ENCODE measurements at regions not wholly inside any gene's neighbourhood (a gene's known extent, or its start where the extent isn't known, plus 50 kb on each side); places are given as distances from the start of the nearest gene placed in this dataset.

DNA sequence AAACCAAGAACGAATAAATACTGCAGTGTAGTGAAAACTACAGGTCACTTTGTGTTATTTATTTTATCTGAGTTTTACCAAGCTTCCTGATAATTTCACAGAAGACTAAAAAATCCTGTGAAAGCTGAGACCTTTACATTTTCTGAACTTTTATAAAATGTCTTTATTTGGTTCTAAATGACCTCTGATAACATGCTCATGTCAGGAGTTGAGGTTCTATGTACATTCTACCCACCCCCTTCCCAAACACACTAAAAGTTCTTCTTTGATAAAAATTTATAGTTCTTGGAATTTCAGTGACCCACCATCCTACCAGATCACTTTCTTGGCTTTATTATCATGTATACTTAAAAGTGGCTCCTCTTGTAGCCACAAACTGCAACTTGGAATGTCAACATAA is 463.1 kb downstream of the PIK3C3 start:
- Histone ChIP-seq H3K4me3 (ENCODE audit: insufficient read depth in 1 of 2, low read depth in 1 of 2, low read length in 2 of 2) (no peak overlapping the region), H3K27ac (ENCODE audit: low read length, poor library complexity, severe bottlenecking) (no peak overlapping the region), H3K23ac (ENCODE audit: low read length in 2 of 2) (no peak overlapping the region), H3K4me2 (ENCODE audit: low read length, poor library complexity, severe bottlenecking) (no peak overlapping the region), H2BK5ac (ENCODE audit: low read depth, low read length, poor library complexity, severe bottlenecking) (no peak overlapping the region), H2BK120ac (ENCODE audit: low read depth, low read length) (no peak overlapping the region), H2AFZ (ENCODE audit: low read depth, low read length) (no peak overlapping the region), H3K4ac (ENCODE audit: low read depth in 1 of 2, low read length in 2 of 2) (no peak overlapping the region), H2AK5ac (ENCODE audit: low read length, severe bottlenecking) (no peak overlapping the region), H3K36me3 (ENCODE audit: control insufficient read depth in 1 of 2, insufficient read depth in 2 of 2, low read depth in 1 of 2, low read length in 2 of 2) (no peaks in the 10 kb centered on the region), H3K9me3 (ENCODE audit: control insufficient read depth, low read length) (no peaks in the 10 kb centered on the region), H3K79me1 (replicated peaks; ENCODE audit: low read length, poor library complexity, severe bottlenecking) (no peaks in the 10 kb centered on the region), H4K91ac (ENCODE audit: low read length) (no peak overlapping the region), H3K4me1 (ENCODE audit: control insufficient read depth, insufficient read depth, low read depth, low read length) (peaks cover 6% of the 10 kb centered on the region), H3K18ac (ENCODE audit: low read depth in 1 of 2, low read length in 2 of 2) (no peak overlapping the region), H3K14ac (ENCODE audit: low read length in 2 of 2) (no peak overlapping the region), H2BK12ac (ENCODE audit: low read length in 2 of 2) (no peak overlapping the region), H4K8ac (ENCODE audit: low read length) (no peak overlapping the region), H3K27me3 (ENCODE audit: control insufficient read depth in 1 of 2, insufficient read depth in 1 of 2, low read length in 2 of 2) (no peaks in the 10 kb centered on the region), H2BK15ac (ENCODE audit: low read depth, poor library complexity, severe bottlenecking) (no peak overlapping the region), H3K9ac (ENCODE audit: low read length) (no peak overlapping the region)
- WGBS, result no CpG with 5 or more reads among the region's 1 CpG
- DNase-seq, result no peak

DNA sequence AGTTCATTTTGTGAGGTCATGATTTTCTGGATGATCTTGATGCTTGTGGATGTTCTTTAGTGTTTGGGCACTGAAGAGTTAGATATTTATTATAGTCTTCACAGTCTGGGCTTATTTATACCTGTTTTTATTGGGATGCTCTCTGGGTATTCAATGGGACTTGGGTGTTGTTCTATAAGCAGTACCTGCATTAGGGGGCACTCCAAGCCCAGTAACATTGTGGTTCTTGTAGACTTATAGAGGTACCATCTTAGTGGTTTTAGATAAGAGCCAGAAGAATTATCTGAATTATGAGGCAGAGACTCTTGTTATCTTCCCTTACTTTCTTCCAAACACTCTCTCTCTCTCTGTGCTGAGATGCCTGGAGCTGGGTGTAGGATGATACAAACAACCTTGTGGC is 470.0 kb downstream of the PIK3C3 start:
- no peak overlapping the region for H2AFZ ChIP-seq (ENCODE audit: low read depth, low read length)
- H2BK12ac ChIP-seq (ENCODE audit: low read length in 2 of 2), result no peak overlapping the region
- H2BK15ac ChIP-seq (ENCODE audit: low read depth, poor library complexity, severe bottlenecking), result no peak overlapping the region
- no peak overlapping the region for H3K14ac ChIP-seq (ENCODE audit: low read length in 2 of 2)
- no peak overlapping the region for H3K4ac ChIP-seq (ENCODE audit: low read depth in 1 of 2, low read length in 2 of 2)
- no peak overlapping the region for H4K8ac ChIP-seq (ENCODE audit: low read length)
- no peak overlapping the region for H2BK5ac ChIP-seq (ENCODE audit: low read depth, low read length, poor library complexity, severe bottlenecking)
- peak overlapping the region; percentile 67 for H4K91ac ChIP-seq (ENCODE audit: low read length)
- no peak for DNase-seq
- H3K9me3 ChIP-seq (ENCODE audit: control insufficient read depth, low read length), result no peaks in the 10 kb centered on the region
- H3K23ac ChIP-seq (ENCODE audit: low read length in 2 of 2), result no peak overlapping the region
- no peak overlapping the region for H3K4me2 ChIP-seq (ENCODE audit: low read length, poor library complexity, severe bottlenecking)
- no peak overlapping the region for H2BK120ac ChIP-seq (ENCODE audit: low read depth, low read length)
- H3K27me3 ChIP-seq (ENCODE audit: control insufficient read depth in 1 of 2, insufficient read depth in 1 of 2, low read length in 2 of 2), result no peaks in the 10 kb centered on the region
- H3K36me3 ChIP-seq (ENCODE audit: control insufficient read depth in 1 of 2, insufficient read depth in 2 of 2, low read depth in 1 of 2, low read length in 2 of 2), result no peaks in the 10 kb centered on the region
- H3K79me1 ChIP-seq (replicated peaks; ENCODE audit: low read length, poor library complexity, severe bottlenecking), result no peaks in the 10 kb centered on the region
- H3K18ac ChIP-seq (ENCODE audit: low read depth in 1 of 2, low read length in 2 of 2), result no peak overlapping the region
- no peak overlapping the region for H3K27ac ChIP-seq (ENCODE audit: low read length, poor library complexity, severe bottlenecking)
- no peak overlapping the region for H3K9ac ChIP-seq (ENCODE audit: low read length)
- no peak overlapping the region for H3K4me3 ChIP-seq (ENCODE audit: insufficient read depth in 1 of 2, low read depth in 1 of 2, low read length in 2 of 2)
- no peak overlapping the region for H2AK5ac ChIP-seq (ENCODE audit: low read length, severe bottlenecking)
- H3K4me1 ChIP-seq (ENCODE audit: control insufficient read depth, insufficient read depth, low read depth, low read length), result no peaks in the 10 kb centered on the region

DNA sequence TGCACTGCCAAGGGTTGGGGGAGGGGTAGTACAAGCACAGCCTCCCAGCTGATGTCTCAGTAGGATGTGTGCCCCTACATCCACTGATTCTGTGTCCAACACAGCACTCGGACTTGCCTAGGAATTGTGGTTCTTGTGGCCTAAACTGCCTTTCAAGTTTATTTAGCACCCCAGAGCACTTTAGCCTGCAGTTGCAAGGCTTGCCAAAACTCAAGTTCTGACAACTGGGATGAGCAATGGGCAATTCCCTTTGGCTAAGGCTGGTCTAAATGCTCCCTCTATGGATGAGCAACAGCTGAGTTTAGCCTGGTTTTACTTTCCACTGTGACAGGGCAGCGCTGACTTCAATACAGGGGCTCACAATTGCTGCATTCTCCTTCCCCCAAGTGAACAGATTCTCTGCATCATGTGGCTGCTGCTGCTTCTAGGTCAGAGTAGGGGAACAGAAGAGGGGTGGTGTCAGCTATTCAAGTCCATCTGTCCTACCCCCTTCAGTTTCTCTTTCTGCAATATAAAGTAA is 471.5 kb downstream of the PIK3C3 start:
- Histone ChIP-seq H3K9me3 (ENCODE audit: control insufficient read depth, low read length) (no peaks in the 10 kb centered on the region), H3K4me2 (ENCODE audit: low read length, poor library complexity, severe bottlenecking) (no peak overlapping the region), H4K8ac (ENCODE audit: low read length) (no peak overlapping the region), H4K91ac (ENCODE audit: low read length) (no peak overlapping the region), H2AK5ac (ENCODE audit: low read length, severe bottlenecking) (no peak overlapping the region), H3K79me1 (replicated peaks; ENCODE audit: low read length, poor library complexity, severe bottlenecking) (no peaks in the 10 kb centered on the region), H2AFZ (ENCODE audit: low read depth, low read length) (no peak overlapping the region), H3K4me1 (ENCODE audit: control insufficient read depth, insufficient read depth, low read depth, low read length) (no peaks in the 10 kb centered on the region), H3K14ac (ENCODE audit: low read length in 2 of 2) (no peak overlapping the region), H3K4me3 (ENCODE audit: insufficient read depth in 1 of 2, low read depth in 1 of 2, low read length in 2 of 2) (no peak overlapping the region), H2BK12ac (ENCODE audit: low read length in 2 of 2) (no peak overlapping the region), H3K27me3 (ENCODE audit: control insufficient read depth in 1 of 2, insufficient read depth in 1 of 2, low read length in 2 of 2) (no peaks in the 10 kb centered on the region), H3K23ac (ENCODE audit: low read length in 2 of 2) (no peak overlapping the region), H3K27ac (ENCODE audit: low read length, poor library complexity, severe bottlenecking) (no peak overlapping the region), H2BK120ac (ENCODE audit: low read depth, low read length) (no peak overlapping the region), H3K18ac (ENCODE audit: low read depth in 1 of 2, low read length in 2 of 2) (no peak overlapping the region), H3K9ac (ENCODE audit: low read length) (no peak overlapping the region), H3K36me3 (ENCODE audit: control insufficient read depth in 1 of 2, insufficient read depth in 2 of 2, low read depth in 1 of 2, low read length in 2 of 2) (no peaks in the 10 kb centered on the region), H3K4ac (ENCODE audit: low read depth in 1 of 2, low read length in 2 of 2) (no peak overlapping the region), H2BK5ac (ENCODE audit: low read depth, low read length, poor library complexity, severe bottlenecking) (no peak overlapping the region), H2BK15ac (ENCODE audit: low read depth, poor library complexity, severe bottlenecking) (no peak overlapping the region)
- WGBS, result 77% methylated on average over 2 of the region's 2 CpGs
- DNase-seq, result no peak

DNA sequence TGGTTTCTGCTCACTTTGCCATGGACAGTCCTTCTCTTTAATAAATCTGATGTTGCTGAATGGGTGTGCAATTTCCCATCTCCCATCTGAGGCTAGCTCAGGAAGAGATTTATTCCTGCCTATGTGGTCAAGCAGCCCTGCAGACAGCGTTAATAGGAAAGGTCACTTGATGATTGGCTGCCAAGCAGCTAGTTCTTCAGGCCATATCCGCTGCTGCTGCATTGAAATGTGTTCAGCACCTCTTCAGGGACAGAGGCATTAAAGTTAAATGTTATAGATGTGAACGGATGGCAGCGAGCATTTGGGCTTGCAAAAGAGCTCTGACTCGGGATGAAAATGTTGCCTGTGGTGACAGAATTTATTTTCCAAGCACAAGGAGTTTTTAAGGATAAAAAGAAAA is 474.2 kb downstream of the PIK3C3 start:
- Histone ChIP-seq H3K27ac (ENCODE audit: low read length, poor library complexity, severe bottlenecking) (no peak overlapping the region), H3K79me1 (replicated peaks; ENCODE audit: low read length, poor library complexity, severe bottlenecking) (no peaks in the 10 kb centered on the region), H3K9ac (ENCODE audit: low read length) (no peak overlapping the region), H2BK5ac (ENCODE audit: low read depth, low read length, poor library complexity, severe bottlenecking) (no peak overlapping the region), H3K4me1 (ENCODE audit: control insufficient read depth, insufficient read depth, low read depth, low read length) (no peaks in the 10 kb centered on the region), H3K14ac (ENCODE audit: low read length in 2 of 2) (no peak overlapping the region), H2BK120ac (ENCODE audit: low read depth, low read length) (no peak overlapping the region), H4K91ac (ENCODE audit: low read length) (no peak overlapping the region), H3K27me3 (ENCODE audit: control insufficient read depth in 1 of 2, insufficient read depth in 1 of 2, low read length in 2 of 2) (no peaks in the 10 kb centered on the region), H2BK15ac (ENCODE audit: low read depth, poor library complexity, severe bottlenecking) (no peak overlapping the region), H3K23ac (ENCODE audit: low read length in 2 of 2) (peak overlapping the region in 1 of 2 experiments; percentile 46), H3K18ac (ENCODE audit: low read depth in 1 of 2, low read length in 2 of 2) (no peak overlapping the region), H3K4me3 (ENCODE audit: insufficient read depth in 1 of 2, low read depth in 1 of 2, low read length in 2 of 2) (no peak overlapping the region), H2AFZ (ENCODE audit: low read depth, low read length) (no peak overlapping the region), H3K4ac (ENCODE audit: low read depth in 1 of 2, low read length in 2 of 2) (no peak overlapping the region), H3K9me3 (ENCODE audit: control insufficient read depth, low read length) (no peaks in the 10 kb centered on the region), H2BK12ac (ENCODE audit: low read length in 2 of 2) (no peak overlapping the region), H2AK5ac (ENCODE audit: low read length, severe bottlenecking) (no peak overlapping the region), H4K8ac (ENCODE audit: low read length) (no peak overlapping the region), H3K4me2 (ENCODE audit: low read length, poor library complexity, severe bottlenecking) (no peak overlapping the region), H3K36me3 (ENCODE audit: control insufficient read depth in 1 of 2, insufficient read depth in 2 of 2, low read depth in 1 of 2, low read length in 2 of 2) (no peaks in the 10 kb centered on the region)
- DNase-seq, result no peak
- WGBS, result 80% methylated on average over 4 of the region's 5 CpGs

All from mesenchymal stem cell (in vitro differentiated cells and primary cell).